Left lung (tissue), 4 donors: ENCODE measurements at regions not wholly inside any gene's neighbourhood (a gene's known extent, or its start where the extent isn't known, plus 50 kb on each side); places are given as distances from the start of the nearest gene placed in this dataset.
"Not testable (repeated sequence)": the region's sequence is repeated elsewhere in the genome, so short reads cannot be mapped to it uniquely, and the experiment has no call there.

Source experiments
- ATAC-seq: fragments of 200-7000 bp; cut with Tn5 transposase; one replicate; pipeline ENCODE4 v1.9.1; 2020; ENCODE audit warnings: moderate library complexity
- DNase-seq, 4 donors: peaks; one replicate each; pipeline ENCODE4 v3.0.0-alpha.2; 2013 to 2020
- H3K27ac ChIP-seq, 2 donors: fragments of 200-600 bp; sonication (generic) in 1 of 2; one replicate each; pipeline versions ENCODE4 v1.5.0 to v1.8.0; 2020 to 2021
- H3K27me3 ChIP-seq, 2 donors: fragments of 200-600 bp; sonication (generic) in 1 of 2; one replicate each; pipeline versions ENCODE4 v1.5.0 to v1.8.0; 2020 to 2021
- H3K36me3 ChIP-seq, 2 donors: fragments of 200-600 bp; sonication (generic) in 1 of 2; one replicate each; pipeline versions ENCODE4 v1.5.0 to v1.8.0; 2020 to 2021
- H3K4me1 ChIP-seq, 2 donors: fragments of 200-600 bp; one replicate each; pipeline ENCODE4 v1.8.0; 2021
- H3K4me3 ChIP-seq, 2 donors: fragments of 200-600 bp; sonication (generic) in 1 of 2; one replicate each; pipeline versions ENCODE4 v1.5.0 to v1.8.0; 2020 to 2021; ENCODE audit warnings: mild to moderate bottlenecking in 1 of 2
- H3K9me3 ChIP-seq, 2 donors: fragments of 200-600 bp; sonication (generic) in 1 of 2; one replicate each; pipeline versions ENCODE4 v1.5.0 to v1.8.0; 2020 to 2021
- CTCF ChIP-seq, 2 donors: fragments of 200-600 bp; sonication (generic) in 1 of 2; IDR thresholded peaks; one replicate each; pipeline versions ENCODE4 v1.5.0 to v1.8.0; 2021; ENCODE audit warnings: antibody characterized with exemption in 2 of 2
- intact Hi-C, 2 donors: fragments of 100-400 bp; cut with DNase I; formaldehyde crosslinking; loops; one replicate each; pipeline versions ENCODE4 v1.11.2 to v1.14.2; 2022
- donor health status: DM: no; HTN: yes; CAD: no.
- donor health status: DM: no; HTN: no; CAD: no.

- Histone ChIP-seq H3K27me3 (no peaks in the 10 kb centered on the region), H3K9me3 (peaks cover 0 to 32% of the 10 kb centered on the region in 2 donors), H3K4me1 (no peaks in the 10 kb centered on the region), H3K27ac (no peak overlapping the region), H3K4me3 (no peak overlapping the region), H3K36me3 (no peaks in the 10 kb centered on the region)
- intact Hi-C loops: no loop called here
- DNase-seq (no peak), ATAC-seq (no peak)
- TF ChIP-seq CTCF (IDR thresholded peaks at IDR 0.05): no peak
These were observed 1217.5 kb downstream of the DIAPH3 start for GRCh38 chr13:58946274-58946673.

- no peak overlapping the region for H3K4me3 ChIP-seq
- ATAC-seq: no peak
- H3K4me1 ChIP-seq: no peaks in the 10 kb centered on the region
- TF ChIP-seq CTCF (IDR thresholded peaks at IDR 0.05): no peak
- no peaks in the 10 kb centered on the region for H3K36me3 ChIP-seq
- intact Hi-C loops: no loop called here
- H3K27me3 ChIP-seq: no peaks in the 10 kb centered on the region
- no peak for DNase-seq
- peaks cover 0 to 32% of the 10 kb centered on the region in 2 donors for H3K9me3 ChIP-seq
- no peak overlapping the region for H3K27ac ChIP-seq
These were observed 1214.1 kb downstream of the DIAPH3 start for GRCh38 chr13:58949646-58950045.

GRCh38 chr13:58950911-58951310 is 1212.8 kb downstream of the DIAPH3 start:
- intact Hi-C loops: no loop called here

GRCh38 chr13:58953638-58954037 is 1210.1 kb downstream of the DIAPH3 start:
- intact Hi-C loops: no loop called here
- Histone ChIP-seq H3K27ac (no peak overlapping the region), H3K27me3 (no peaks in the 10 kb centered on the region), H3K36me3 (no peaks in the 10 kb centered on the region), H3K4me1 (no peaks in the 10 kb centered on the region), H3K4me3 (no peak overlapping the region), H3K9me3 (peaks cover 0 to 23% of the 10 kb centered on the region in 2 donors)
- DNase-seq (no peak), ATAC-seq (no peak)
- no peak for TF ChIP-seq CTCF (IDR thresholded peaks at IDR 0.05)

More at GRCh38 chr13:58950911-58951310, 1212.8 kb downstream of the DIAPH3 start:
- ATAC-seq (no peak), DNase-seq (no peak)
- no peaks in the 10 kb centered on the region for H3K27me3 ChIP-seq
- H3K9me3 ChIP-seq: peaks cover 0 to 32% of the 10 kb centered on the region in 2 donors
- no peaks in the 10 kb centered on the region for H3K36me3 ChIP-seq
- no peak overlapping the region for H3K4me3 ChIP-seq
- TF ChIP-seq CTCF (IDR thresholded peaks at IDR 0.05): no peak
- no peak overlapping the region for H3K27ac ChIP-seq
- no peaks in the 10 kb centered on the region for H3K4me1 ChIP-seq

- no peak for TF ChIP-seq CTCF (IDR thresholded peaks at IDR 0.05)
- intact Hi-C loops: no loop called here
- Histone ChIP-seq H3K4me3 (no peak overlapping the region), H3K9me3 (peaks cover 0 to 3% of the 10 kb centered on the region in 2 donors), H3K36me3 (no peaks in the 10 kb centered on the region), H3K4me1 (no peaks in the 10 kb centered on the region), H3K27me3 (no peaks in the 10 kb centered on the region), H3K27ac (no peak overlapping the region)
- ATAC-seq (no peak), DNase-seq (no peak)
These were observed 1208.0 kb downstream of the DIAPH3 start for GRCh38 chr13:58955546-58956385.

GRCh38 chr13:58958097-58958496 is 1205.6 kb downstream of the DIAPH3 start:
- H3K4me3 ChIP-seq, ATAC-seq, H3K9me3 ChIP-seq, H3K27me3 ChIP-seq, H3K27ac ChIP-seq, intact Hi-C loops, H3K36me3 ChIP-seq, H3K4me1 ChIP-seq: not testable (repeated sequence)
- peak in 1 of 4 donors; percentile 59 for DNase-seq
